KMS-11 (cell line): ENCODE measurements at regions not wholly inside any gene's neighbourhood (a gene's known extent, or its start where the extent isn't known, plus 50 kb on each side); places are given as distances from the start of the nearest gene placed in this dataset.

Source experiments
- H2AFZ ChIP-seq: fragments of 200-600 bp; sonication (generic); 2 replicates; pipeline ENCODE4 v1.6.1; 2016; ENCODE audit warnings: antibody characterized with exemption, mixed run types, low read depth
- H3K27ac ChIP-seq: fragments of 200-600 bp; sonication (generic); 2 replicates; pipeline ENCODE4 v1.6.1; 2016; ENCODE audit warnings: mild to moderate bottlenecking, mixed run types
- H3K27me3 ChIP-seq: fragments of 200-600 bp; sonication (generic); 2 replicates; pipeline ENCODE4 v1.6.1; 2017; ENCODE audit warnings: mild to moderate bottlenecking, low read depth, mixed run types, moderate library complexity; ENCODE audit not compliant: insufficient read depth
- H3K36me3 ChIP-seq: fragments of 200-600 bp; sonication (generic); 2 replicates; pipeline ENCODE4 v1.6.1; 2017; ENCODE audit warnings: mild to moderate bottlenecking, mixed run types; ENCODE audit not compliant: insufficient read depth
- H3K4me1 ChIP-seq: fragments of 200-600 bp; sonication (generic); 2 replicates; pipeline ENCODE4 v1.6.1; 2016; ENCODE audit warnings: mild to moderate bottlenecking, low read depth, mixed run types; ENCODE audit not compliant: poor library complexity, severe bottlenecking
- H3K4me2 ChIP-seq: fragments of 200-600 bp; sonication (generic); 2 replicates; pipeline ENCODE4 v1.7.0; 2016; ENCODE audit warnings: mild to moderate bottlenecking, mixed run types
- H3K4me3 ChIP-seq: fragments of 200-600 bp; sonication (generic); IDR thresholded peaks from 2 replicates; pipeline ENCODE4 v1.6.1; 2017; ENCODE audit warnings: low read depth, low read length, mixed read lengths; ENCODE audit not compliant: insufficient read depth
- H3K79me2 ChIP-seq: fragments of 200-600 bp; sonication (generic); 2 replicates; pipeline ENCODE4 v1.6.1; 2016; ENCODE audit warnings: low read depth, mixed run types; ENCODE audit not compliant: insufficient read depth
- H3K9ac ChIP-seq: fragments of 200-600 bp; sonication (generic); 2 replicates; pipeline ENCODE4 v1.6.1; 2016; ENCODE audit warnings: mild to moderate bottlenecking, mixed run types
- H4K20me1 ChIP-seq: fragments of 200-600 bp; sonication (generic); 2 replicates; pipeline ENCODE4 v1.6.1; 2016; ENCODE audit warnings: mild to moderate bottlenecking, mixed run types; ENCODE audit not compliant: insufficient read depth
- CTCF ChIP-seq: fragments of 200-600 bp; sonication (generic); conservative IDR thresholded peaks from 2 replicates; pipeline ENCODE4 v1.6.1; 2017; ENCODE audit warnings: low read depth, mild to moderate bottlenecking, antibody characterized with exemption, low read length, moderate library complexity, mixed read lengths

GRCh38 chr2:196365145-196365544 is 193.8 kb upstream of the STK17B start:
- no peaks in the 10 kb centered on the region for H3K36me3 ChIP-seq
- no peaks in the 10 kb centered on the region for H3K27me3 ChIP-seq
- no peak overlapping the region for H3K4me3 ChIP-seq
- H4K20me1 ChIP-seq = no peaks in the 10 kb centered on the region
- no peak for TF ChIP-seq CTCF
- no peak overlapping the region for H3K27ac ChIP-seq
- H3K79me2 ChIP-seq = no peaks in the 10 kb centered on the region
- H2AFZ ChIP-seq = no peak overlapping the region
- H3K4me1 ChIP-seq = no peaks in the 10 kb centered on the region
- H3K4me2 ChIP-seq = no peak overlapping the region
- H3K9ac ChIP-seq = no peak overlapping the region

GRCh38 chr2:196365923-196366322 is 194.5 kb upstream of the STK17B start:
- H4K20me1 ChIP-seq = no peaks in the 10 kb centered on the region
- no peak overlapping the region for H3K4me3 ChIP-seq
- H3K27me3 ChIP-seq = no peaks in the 10 kb centered on the region
- no peaks in the 10 kb centered on the region for H3K79me2 ChIP-seq
- TF ChIP-seq CTCF = no peak
- no peaks in the 10 kb centered on the region for H3K4me1 ChIP-seq
- H3K4me2 ChIP-seq = no peak overlapping the region
- H3K27ac ChIP-seq = no peak overlapping the region
- no peak overlapping the region for H2AFZ ChIP-seq
- H3K36me3 ChIP-seq = no peaks in the 10 kb centered on the region
- H3K9ac ChIP-seq = no peak overlapping the region

GRCh38 chr2:196367633-196368032 is 196.3 kb upstream of the STK17B start:
- Histone ChIP-seq H3K4me3 (no peak overlapping the region), H3K4me2 (no peak overlapping the region), H4K20me1 (no peaks in the 10 kb centered on the region), H3K27ac (no peak overlapping the region), H3K9ac (no peak overlapping the region), H3K79me2 (no peaks in the 10 kb centered on the region), H2AFZ (no peak overlapping the region), H3K27me3 (no peaks in the 10 kb centered on the region), H3K36me3 (no peaks in the 10 kb centered on the region), H3K4me1 (no peaks in the 10 kb centered on the region)
- TF ChIP-seq CTCF = no peak

- Histone ChIP-seq H3K79me2 (no peaks in the 10 kb centered on the region), H3K9ac (no peak overlapping the region), H3K4me2 (no peak overlapping the region), H3K27ac (no peak overlapping the region), H3K36me3 (no peaks in the 10 kb centered on the region), H2AFZ (no peak overlapping the region), H3K27me3 (no peaks in the 10 kb centered on the region), H3K4me3 (no peak overlapping the region), H3K4me1 (no peaks in the 10 kb centered on the region), H4K20me1 (no peaks in the 10 kb centered on the region)
- TF ChIP-seq CTCF = no peak
Measured at GRCh38 chr2:196368546-196369225, 197.3 kb upstream of the STK17B start.
